NB4 (cell line): ENCODE measurements at regions not wholly inside any gene's neighbourhood (a gene's known extent, or its start where the extent isn't known, plus 50 kb on each side); places are given as distances from the start of the nearest gene placed in this dataset.

ENCODE experiments used
- DNase-seq: peaks from one replicate; pipeline ENCODE4 v3.0.0; 2010; ENCODE audit warnings: low read depth
- H3K4me3 ChIP-seq: one replicate; pipeline ENCODE4 v1.5.1; 2011; ENCODE audit warnings: mild to moderate bottlenecking, low read depth, low read length, moderate library complexity
- MYC ChIP-seq: IDR thresholded peaks from 2 replicates; pipeline ENCODE4 v1.6.1; 2011; ENCODE audit warnings: low read depth, low read length
- POLR2A ChIP-seq: IDR thresholded peaks from 2 replicates; pipeline ENCODE4 v1.6.1; 2011; ENCODE audit warnings: mild to moderate bottlenecking; ENCODE audit not compliant: insufficient read length; ENCODE audit errors: extremely low read depth
- TF ChIP-seq, protein P1 (sequence below): IDR thresholded peaks from one replicate; pipeline ENCODE4 v1.5.1; 2012; ENCODE audit warnings: low read depth, low read length
- TF ChIP-seq, protein P2 (sequence below): IDR thresholded peaks from 2 replicates; pipeline ENCODE4 v1.6.1; 2011; ENCODE audit warnings: low read depth, low read length

DNA sequence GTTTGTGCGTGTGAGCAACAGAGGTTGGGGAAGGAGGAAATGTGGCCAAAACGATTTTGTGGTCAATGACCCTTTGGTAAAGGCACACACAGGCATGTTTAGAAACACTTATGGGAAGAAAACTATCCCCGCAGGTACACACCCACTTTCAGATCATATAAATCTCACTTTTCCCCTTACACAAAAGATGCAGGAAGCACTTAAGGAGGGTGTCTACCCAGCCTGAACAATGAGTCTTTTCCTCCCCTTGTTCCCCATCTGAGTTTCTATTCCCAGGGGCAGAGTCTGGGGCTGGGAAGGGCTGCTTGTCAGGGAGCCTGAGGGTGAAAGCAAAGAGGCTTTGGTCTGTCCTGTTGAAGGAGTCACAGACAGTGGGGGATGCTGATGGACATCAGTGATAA lies 193.2 kb upstream of the SALL4 start:
- no peak overlapping the region for H3K4me3 ChIP-seq
- TF ChIP-seq, protein P1, sequence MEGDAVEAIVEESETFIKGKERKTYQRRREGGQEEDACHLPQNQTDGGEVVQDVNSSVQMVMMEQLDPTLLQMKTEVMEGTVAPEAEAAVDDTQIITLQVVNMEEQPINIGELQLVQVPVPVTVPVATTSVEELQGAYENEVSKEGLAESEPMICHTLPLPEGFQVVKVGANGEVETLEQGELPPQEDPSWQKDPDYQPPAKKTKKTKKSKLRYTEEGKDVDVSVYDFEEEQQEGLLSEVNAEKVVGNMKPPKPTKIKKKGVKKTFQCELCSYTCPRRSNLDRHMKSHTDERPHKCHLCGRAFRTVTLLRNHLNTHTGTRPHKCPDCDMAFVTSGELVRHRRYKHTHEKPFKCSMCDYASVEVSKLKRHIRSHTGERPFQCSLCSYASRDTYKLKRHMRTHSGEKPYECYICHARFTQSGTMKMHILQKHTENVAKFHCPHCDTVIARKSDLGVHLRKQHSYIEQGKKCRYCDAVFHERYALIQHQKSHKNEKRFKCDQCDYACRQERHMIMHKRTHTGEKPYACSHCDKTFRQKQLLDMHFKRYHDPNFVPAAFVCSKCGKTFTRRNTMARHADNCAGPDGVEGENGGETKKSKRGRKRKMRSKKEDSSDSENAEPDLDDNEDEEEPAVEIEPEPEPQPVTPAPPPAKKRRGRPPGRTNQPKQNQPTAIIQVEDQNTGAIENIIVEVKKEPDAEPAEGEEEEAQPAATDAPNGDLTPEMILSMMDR = no peak
- TF ChIP-seq, protein P2, sequence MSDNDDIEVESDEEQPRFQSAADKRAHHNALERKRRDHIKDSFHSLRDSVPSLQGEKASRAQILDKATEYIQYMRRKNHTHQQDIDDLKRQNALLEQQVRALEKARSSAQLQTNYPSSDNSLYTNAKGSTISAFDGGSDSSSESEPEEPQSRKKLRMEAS = no peak
- TF ChIP-seq POLR2A = no peak
- TF ChIP-seq MYC = no peak
- no peak for DNase-seq

DNA sequence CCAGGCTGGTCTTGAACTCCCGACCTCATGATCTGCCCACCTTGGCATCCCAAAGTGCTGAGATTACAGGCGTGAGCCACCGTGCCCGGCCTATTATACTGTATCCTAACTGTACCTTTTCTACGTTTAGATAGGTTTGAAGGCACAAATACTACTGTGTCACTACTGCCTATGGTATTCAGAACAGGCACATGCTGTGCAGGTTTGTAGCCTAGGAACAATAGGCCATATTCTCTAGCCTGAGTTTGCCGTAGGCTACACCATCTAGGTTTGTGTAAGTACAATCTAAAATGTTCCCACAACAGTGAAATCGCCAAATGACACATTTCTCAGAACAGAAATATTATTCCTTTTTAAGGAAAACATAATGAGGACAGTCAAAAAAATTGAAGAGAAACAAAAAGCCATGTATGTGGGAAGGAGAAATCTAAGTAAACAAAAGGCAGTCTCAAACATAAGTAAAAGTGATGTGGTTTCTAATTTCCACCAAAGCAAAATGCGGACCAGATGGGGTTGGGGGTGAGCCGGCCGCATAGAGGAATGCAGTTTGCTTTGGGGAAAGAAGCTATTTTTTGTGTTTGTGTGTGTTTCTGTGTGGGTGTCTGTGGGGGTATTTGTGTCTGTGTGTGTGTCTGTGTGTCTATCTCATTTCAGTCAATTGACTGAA lies 192.6 kb upstream of the SALL4 start:
- no peak for DNase-seq
- TF ChIP-seq POLR2A = no peak
- TF ChIP-seq, protein P2 = no peak
- TF ChIP-seq MYC = no peak
- TF ChIP-seq, protein P1 = no peak
- H3K4me3 ChIP-seq = no peak overlapping the region

DNA sequence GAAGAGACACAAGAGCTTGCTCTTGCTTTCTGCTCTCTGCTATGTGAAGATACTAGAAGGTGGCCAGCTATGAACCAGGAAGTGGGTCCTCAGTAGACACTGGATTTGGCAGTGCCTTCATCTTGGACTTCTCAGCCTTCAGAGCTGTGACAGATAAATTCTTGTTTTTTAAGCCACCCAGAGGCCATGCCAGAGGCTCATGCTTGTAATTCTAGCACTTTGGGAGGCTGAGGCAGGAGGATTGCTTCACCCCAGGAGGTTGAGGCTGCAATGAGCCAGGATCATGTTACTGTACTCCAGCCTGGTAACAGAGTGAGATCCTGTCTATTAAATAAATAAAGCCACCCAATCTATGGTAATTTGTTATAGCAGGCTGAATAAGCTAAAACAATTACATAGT lies 185.5 kb upstream of the SALL4 start:
- DNase-seq = no peak
- no peak overlapping the region for H3K4me3 ChIP-seq
- TF ChIP-seq POLR2A (no peak), MYC (no peak)
- TF ChIP-seq, protein P1 = no peak
- TF ChIP-seq, protein P2 = no peak

DNA sequence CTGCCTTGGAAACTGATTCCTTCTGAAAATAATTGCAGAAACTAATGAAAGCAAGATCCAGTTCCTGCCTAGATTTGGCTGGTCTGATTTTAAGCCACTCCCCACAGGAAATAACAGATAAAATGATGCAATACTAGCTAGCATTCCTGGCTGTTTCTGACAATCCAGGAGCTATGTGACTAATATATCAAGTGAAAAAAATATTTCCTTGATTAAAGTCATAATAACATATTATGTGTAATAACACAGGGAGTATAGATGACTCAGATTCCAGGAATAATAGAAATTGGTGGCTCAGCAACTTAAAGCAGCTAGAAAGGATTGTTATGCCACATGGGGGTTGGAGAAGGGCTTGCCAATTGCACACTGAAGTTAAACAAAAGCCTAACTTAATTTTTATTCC lies 182.7 kb upstream of the SALL4 start:
- no peak overlapping the region for H3K4me3 ChIP-seq
- no peak for TF ChIP-seq MYC
- no peak for TF ChIP-seq POLR2A
- TF ChIP-seq, protein P2 = no peak
- TF ChIP-seq, protein P1 = no peak
- DNase-seq = peak; percentile 23

DNA sequence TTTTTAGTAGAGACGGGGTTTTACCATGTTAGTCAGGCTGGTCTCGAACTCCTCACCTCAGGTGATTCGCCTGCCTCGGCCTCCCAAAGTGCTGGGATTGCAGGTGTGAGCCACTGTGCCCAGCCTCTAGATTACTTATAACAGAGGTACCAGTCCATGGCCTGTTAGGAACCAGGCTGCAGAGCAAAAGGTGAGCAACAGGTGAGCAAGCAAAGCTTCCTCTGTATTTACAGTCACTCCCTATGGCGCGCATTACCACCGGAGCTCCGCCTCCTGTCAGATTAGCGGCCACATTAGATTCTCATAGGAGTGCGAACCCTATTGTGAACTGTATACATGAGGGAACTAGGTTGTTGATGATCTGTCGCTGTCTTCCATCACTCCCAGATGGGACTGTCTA lies 178.0 kb upstream of the SALL4 start:
- TF ChIP-seq MYC = no peak
- TF ChIP-seq POLR2A = no peak
- no peak overlapping the region for H3K4me3 ChIP-seq
- no peak for DNase-seq

DNA sequence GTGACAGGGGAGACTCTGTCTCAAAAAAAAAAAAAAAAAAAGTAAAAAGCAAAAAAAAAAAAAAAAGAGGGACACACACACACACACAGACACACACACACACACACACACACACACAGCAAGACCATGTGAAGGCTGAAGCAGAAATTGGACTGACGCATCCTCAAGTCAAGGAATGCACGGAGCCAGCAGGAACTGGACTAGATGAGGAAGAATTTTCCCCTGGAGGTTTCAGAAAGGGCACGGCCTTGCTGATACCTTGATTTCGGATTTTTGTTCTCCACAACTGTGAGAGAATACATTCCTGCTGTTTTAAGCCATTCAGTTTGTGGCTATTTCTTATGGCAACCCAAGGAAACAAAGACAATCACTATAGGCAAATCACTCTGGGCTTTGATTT lies 176.9 kb upstream of the SALL4 start:
- DNase-seq = no peak
- no peak overlapping the region for H3K4me3 ChIP-seq
- TF ChIP-seq, protein P2 = no peak
- TF ChIP-seq POLR2A (no peak), MYC (no peak)
- TF ChIP-seq, protein P1 = no peak
